Loucy (cell line): ENCODE measurements at regions not wholly inside any gene's neighbourhood (a gene's known extent, or its start where the extent isn't known, plus 50 kb on each side); places are given as distances from the start of the nearest gene placed in this dataset.

ENCODE experiments used
- CTCF ChIP-seq: fragments of 200-600 bp; sonication (generic); conservative IDR thresholded peaks from 2 replicates; pipeline ENCODE4 v1.5.1; 2014; ENCODE audit warnings: mild to moderate bottlenecking, antibody characterized with exemption, low read length
- EZH2phosphoT487 ChIP-seq: fragments of 200-600 bp; IDR thresholded peaks from 2 replicates; pipeline ENCODE4 v1.6.1; 2018; ENCODE audit warnings: antibody characterized with exemption, mild to moderate bottlenecking, moderate library complexity, borderline replicate concordance

DNA sequence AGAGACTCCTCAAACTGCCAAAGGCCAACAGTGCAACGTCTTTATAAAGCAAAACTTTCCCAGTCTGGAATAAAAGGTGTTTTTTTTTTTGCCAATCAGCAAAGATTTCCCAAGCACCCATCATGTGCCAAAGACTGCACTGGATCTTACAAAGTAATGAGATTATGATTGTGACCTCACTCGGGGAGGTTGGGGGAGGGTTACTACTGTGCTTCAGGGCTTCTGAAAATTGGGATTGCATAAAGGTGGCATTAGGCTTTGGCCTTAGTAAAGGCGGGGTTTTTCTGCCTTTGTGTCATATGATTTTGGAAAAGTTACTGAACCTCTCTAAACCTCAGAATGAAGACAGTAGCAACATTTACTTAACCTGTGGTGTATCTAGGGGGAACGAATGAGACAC lies 233.8 kb downstream of the DACT1 start:
- TF ChIP-seq CTCF: no peak
- no peak for TF ChIP-seq EZH2phosphoT487
